ENCODE measurements at regions not wholly inside any gene's neighbourhood (a gene's known extent, or its start where the extent isn't known, plus 50 kb on each side); places are given as distances from the start of the nearest gene placed in this dataset.
"Not testable (repeated sequence)": the region's sequence is repeated elsewhere in the genome, so short reads cannot be mapped to it uniquely, and the experiment has no call there.

DNA sequence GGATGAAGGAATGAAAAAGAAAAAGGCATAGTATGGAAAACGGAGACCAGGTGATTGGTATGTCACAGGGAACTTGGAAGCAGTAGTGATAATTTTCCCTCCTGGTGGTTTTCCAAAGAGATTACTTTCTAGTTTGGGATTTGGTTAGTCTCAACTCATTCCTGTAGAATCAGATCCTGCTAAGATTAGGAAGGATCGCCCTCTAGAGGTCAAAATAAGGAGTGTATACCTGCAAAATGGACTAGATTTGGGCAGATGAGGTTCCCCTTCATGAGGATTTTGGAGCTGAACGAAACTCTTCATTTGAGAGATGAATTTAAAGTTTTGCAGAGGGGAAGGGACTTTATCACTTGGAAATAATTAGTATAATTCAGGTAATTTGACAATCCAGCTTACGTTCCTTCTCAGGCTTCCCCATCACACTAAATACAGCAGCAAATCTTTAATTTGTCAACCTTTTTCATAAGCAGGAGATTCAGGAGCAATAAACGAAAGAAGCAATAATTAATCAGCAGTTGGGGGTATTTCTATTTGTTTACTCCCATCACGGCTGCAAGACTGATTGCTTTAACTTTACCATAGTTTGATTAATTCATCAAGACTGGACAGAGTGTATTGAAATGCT lies 65.2 kb downstream of the CCDC195 start:
- DNase-seq, result no peak

- DNase-seq, result not testable (repeated sequence)
These were observed 62.5 kb upstream of the CUL3 start for GRCh38 chr2:224647684-224648083.

GRCh38 chr2:224646242-224646846 lies 61.2 kb upstream of the CUL3 start:
- no peak for DNase-seq

GRCh38 chr2:224645722-224646121 lies 60.6 kb upstream of the CUL3 start:
- no peak for DNase-seq

DNA sequence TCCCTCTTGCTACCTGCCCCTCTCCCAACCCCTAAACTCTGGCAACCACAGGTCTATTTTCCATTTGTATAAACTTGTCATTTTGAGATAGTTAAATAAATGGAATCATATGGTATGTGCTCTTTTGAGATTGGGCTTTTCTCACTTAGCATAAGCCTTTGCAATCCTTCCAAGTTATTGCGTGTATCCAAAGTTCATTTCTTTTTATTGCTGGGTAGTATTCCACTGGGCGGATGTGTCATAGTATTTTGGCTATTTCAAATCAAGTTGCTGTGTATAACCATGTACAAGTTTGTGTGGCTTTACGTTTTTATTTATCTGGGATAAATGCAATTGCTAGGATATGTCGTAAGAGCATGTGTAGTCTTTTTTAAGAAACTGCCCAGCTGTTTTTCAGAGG lies 55.5 kb upstream of the CUL3 start:
- no peak for DNase-seq

DNA sequence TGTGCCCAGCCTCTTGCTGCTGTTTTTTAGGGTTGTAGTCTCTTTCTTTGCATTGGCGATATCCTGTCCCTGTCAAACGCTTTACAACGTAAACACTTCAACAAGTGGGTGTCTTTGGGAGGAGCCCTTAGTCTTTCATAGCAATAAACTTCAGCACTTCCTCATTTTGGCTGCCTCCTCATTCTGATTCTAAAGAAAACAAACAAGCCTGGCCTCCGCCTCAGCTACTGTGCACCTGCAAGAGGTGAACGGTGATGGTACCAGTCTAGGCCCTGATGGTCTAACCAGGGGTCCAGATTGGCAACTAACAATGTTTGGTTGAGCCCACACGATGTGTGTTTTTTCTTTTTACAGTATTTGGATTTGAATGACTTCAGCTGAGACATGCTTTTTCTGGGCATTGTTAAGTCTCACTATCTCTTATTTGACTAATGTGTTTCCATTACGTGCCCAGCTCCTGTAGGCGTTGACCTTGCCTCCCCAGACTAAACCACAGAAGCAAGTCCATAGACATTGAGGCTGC lies 53.2 kb upstream of the CUL3 start:
- peak; percentile 43 to 51 for DNase-seq
